Uterus (tissue), 2 donors: ENCODE measurements at regions not wholly inside any gene's neighbourhood (a gene's known extent, or its start where the extent isn't known, plus 50 kb on each side); places are given as distances from the start of the nearest gene placed in this dataset.

Experiments
- CTCF ChIP-seq, 4 experiments: fragments of 200-600 bp in 2 of 4; fragments of 450-650 bp in 2 of 4; sonication (generic) in 2 of 4; IDR thresholded peaks; one replicate each; pipeline ENCODE4 v1.5.1; 2016 to 2019; ENCODE audit warnings: antibody characterized with exemption in 4 of 4, mild to moderate bottlenecking in 2 of 4, moderate library complexity in 1 of 4
- POLR2A ChIP-seq, 2 donors: fragments of 450-650 bp; IDR thresholded peaks; one replicate each; pipeline ENCODE4 v1.6.1; 2016; ENCODE audit warnings: antibody characterized with exemption in 2 of 2, mild to moderate bottlenecking in 1 of 2, moderate library complexity in 1 of 2

- TF ChIP-seq CTCF (IDR thresholded peaks at IDR 0.05), result no peak
- TF ChIP-seq POLR2A (IDR thresholded peaks at IDR 0.05), result no peak
Observed at GRCh38 chr5:96331681-96332361, 101.2 kb downstream of the PCSK1 start.
